GM12872 (cell line): ENCODE measurements at regions not wholly inside any gene's neighbourhood (a gene's known extent, or its start where the extent isn't known, plus 50 kb on each side); places are given as distances from the start of the nearest gene placed in this dataset.

ENCODE experiments used
- TF ChIP-seq, protein P1 (sequence below): IDR thresholded peaks from 3 replicates; pipeline ENCODE4 v1.5.1; 2011; ENCODE audit warnings: low read depth, mild to moderate bottlenecking, low read length, moderate library complexity; ENCODE audit not compliant: insufficient read depth

- TF ChIP-seq, protein P1, sequence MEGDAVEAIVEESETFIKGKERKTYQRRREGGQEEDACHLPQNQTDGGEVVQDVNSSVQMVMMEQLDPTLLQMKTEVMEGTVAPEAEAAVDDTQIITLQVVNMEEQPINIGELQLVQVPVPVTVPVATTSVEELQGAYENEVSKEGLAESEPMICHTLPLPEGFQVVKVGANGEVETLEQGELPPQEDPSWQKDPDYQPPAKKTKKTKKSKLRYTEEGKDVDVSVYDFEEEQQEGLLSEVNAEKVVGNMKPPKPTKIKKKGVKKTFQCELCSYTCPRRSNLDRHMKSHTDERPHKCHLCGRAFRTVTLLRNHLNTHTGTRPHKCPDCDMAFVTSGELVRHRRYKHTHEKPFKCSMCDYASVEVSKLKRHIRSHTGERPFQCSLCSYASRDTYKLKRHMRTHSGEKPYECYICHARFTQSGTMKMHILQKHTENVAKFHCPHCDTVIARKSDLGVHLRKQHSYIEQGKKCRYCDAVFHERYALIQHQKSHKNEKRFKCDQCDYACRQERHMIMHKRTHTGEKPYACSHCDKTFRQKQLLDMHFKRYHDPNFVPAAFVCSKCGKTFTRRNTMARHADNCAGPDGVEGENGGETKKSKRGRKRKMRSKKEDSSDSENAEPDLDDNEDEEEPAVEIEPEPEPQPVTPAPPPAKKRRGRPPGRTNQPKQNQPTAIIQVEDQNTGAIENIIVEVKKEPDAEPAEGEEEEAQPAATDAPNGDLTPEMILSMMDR: no peak
These were observed 121.8 kb upstream of the ADAMTS3 start for GRCh38 chr4:72690771-72691170.

DNA sequence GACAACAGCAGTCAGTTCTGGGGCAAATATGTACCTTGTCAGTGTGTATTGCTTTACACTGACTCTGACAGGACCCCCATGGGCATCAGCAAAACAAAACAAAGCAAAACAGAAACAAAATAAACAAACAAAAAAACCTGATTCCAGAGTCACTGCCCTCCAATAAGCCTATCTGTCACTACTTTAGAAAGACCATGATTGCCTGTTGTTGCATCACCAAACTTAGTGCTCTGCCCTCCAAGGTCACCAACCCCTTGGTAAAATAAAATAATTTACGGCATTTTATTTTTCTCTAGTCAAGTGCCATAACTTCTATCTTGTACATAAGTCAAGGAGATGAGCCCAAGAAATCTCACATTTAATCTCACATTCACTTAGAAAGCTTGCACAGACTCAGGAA lies 120.9 kb upstream of the ADAMTS3 start:
- TF ChIP-seq, protein P1: no peak

DNA sequence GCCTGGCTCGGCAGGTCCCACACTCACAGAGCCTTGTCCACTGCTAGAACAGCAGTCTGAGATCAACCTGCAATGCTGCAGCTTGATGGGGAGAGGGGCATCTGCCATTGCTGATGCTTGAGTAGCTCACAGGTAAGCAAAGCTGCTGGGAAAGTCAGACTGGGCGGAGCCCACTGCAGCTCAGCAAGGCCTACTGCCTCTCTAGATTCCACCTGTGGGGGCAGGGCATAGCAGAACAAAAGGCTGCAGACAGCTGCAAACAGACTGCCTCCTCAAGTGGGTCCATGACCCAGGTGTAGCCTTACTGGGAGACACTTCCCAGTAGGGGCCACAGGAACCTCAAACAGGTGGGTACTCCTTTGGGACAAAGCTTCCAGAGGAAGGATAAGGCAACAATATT lies 110.6 kb upstream of the ADAMTS3 start:
- TF ChIP-seq, protein P1: no peak

- TF ChIP-seq, protein P1: no peak
These were observed 108.9 kb upstream of the ADAMTS3 start for GRCh38 chr4:72677886-72678285.

DNA sequence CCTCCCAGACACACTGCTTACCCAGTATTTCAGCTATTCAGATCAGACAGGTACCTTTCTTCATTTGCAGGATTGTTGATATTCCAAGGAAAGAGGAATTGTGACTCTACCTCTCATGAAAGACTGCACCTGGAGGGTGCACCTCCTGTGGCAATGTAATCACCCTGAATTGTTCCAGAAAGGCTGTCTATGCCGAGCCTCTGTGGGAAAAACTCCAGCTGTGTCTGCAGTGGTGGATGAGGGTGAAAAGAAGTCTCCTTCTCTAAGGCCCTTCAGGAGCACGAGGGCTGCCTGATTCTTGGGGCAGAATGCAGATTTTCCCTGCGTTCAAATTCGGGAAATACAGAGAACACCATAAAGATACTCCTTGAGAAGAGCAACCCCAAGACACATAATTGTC lies 108.2 kb upstream of the ADAMTS3 start:
- TF ChIP-seq, protein P1: no peak

- TF ChIP-seq, protein P1: no peak
These were observed 103.0 kb upstream of the ADAMTS3 start for GRCh38 chr4:72671980-72672379.

GRCh38 chr4:72670521-72670920 lies 101.5 kb upstream of the ADAMTS3 start:
- TF ChIP-seq, protein P1: no peak

DNA sequence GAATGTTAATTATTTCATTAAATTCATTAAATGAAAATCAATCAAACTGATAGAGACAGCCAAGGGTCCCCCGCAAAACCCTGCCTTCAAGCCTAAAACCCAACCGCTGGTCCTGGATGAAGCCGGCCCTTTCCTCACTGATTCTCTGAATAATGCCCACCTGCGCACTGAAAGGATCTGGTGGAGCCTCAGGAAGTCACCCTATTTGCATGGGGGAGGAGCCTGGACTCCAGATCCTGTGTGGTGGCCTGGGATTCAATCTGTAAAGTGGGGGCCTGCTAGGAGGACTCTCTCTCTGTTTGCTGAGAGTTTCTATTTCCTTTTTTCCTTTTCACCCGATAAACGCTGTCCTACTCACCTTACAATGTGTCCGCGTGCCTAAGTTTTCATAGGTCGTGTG lies 97.9 kb upstream of the ADAMTS3 start:
- TF ChIP-seq, protein P1: no peak
